ENCODE measurements at regions not wholly inside any gene's neighbourhood (a gene's known extent, or its start where the extent isn't known, plus 50 kb on each side); places are given as distances from the start of the nearest gene placed in this dataset.

- no peak for TF ChIP-seq CTCF (IDR thresholded peaks at IDR 0.05)
- no peak for TF ChIP-seq EP300 (IDR thresholded peaks at IDR 0.05)
- TF ChIP-seq POLR2A (IDR thresholded peaks at IDR 0.05), result no peak
These were observed 1392.9 kb upstream of the PABPC4L start for GRCh38 chr4:135594521-135594920.

All from upper lobe of left lung (tissue), 4 donors.